SK-N-SH (cell line): ENCODE measurements at regions not wholly inside any gene's neighbourhood (a gene's known extent, or its start where the extent isn't known, plus 50 kb on each side); places are given as distances from the start of the nearest gene placed in this dataset.

Source experiments
- CTCF ChIP-seq: fragments of 200-600 bp; sonication (generic); IDR thresholded peaks from 2 replicates; pipeline ENCODE4 v1.6.1; 2017; ENCODE audit warnings: antibody characterized with exemption, mild to moderate bottlenecking, moderate library complexity
- MAX ChIP-seq: IDR thresholded peaks from 2 replicates; pipeline ENCODE4 v1.4.0; 2012; ENCODE audit warnings: low read depth

- TF ChIP-seq CTCF (no peak), MAX (no peak)
Measured at GRCh38 chr1:56263908-56264307, 315.5 kb downstream of the PLPP3 start.
